Activated CD4-positive, alpha-beta T cell treated with anti-CD3 and anti-CD28 coated beads, Interleukin-2, amount 10 ng/mL, durations not matched to agents 24 days and 14 days (primary cell): ENCODE measurements at regions not wholly inside any gene's neighbourhood (a gene's known extent, or its start where the extent isn't known, plus 50 kb on each side); places are given as distances from the start of the nearest gene placed in this dataset.

Experiments
- DNase-seq: peaks from one replicate; pipeline ENCODE4 v3.0.0; 2022
- H3K27ac Mint-ChIP-seq: one replicate; pipeline ENCODE4 v1.8.0; 2022; ENCODE audit warnings: mild to moderate bottlenecking, mixed read lengths
- H3K27me3 Mint-ChIP-seq: one replicate; pipeline ENCODE4 v1.8.0; 2022; ENCODE audit warnings: mixed read lengths
- H3K36me3 Mint-ChIP-seq: one replicate; pipeline ENCODE4 v1.8.0; 2022; ENCODE audit warnings: low read depth, mild to moderate bottlenecking, mixed read lengths
- H3K4me1 Mint-ChIP-seq: one replicate; pipeline ENCODE4 v1.8.0; 2021; ENCODE audit warnings: mixed read lengths
- H3K4me3 Mint-ChIP-seq: one replicate; pipeline ENCODE4 v1.8.0; 2022; ENCODE audit warnings: mild to moderate bottlenecking, moderate library complexity, mixed read lengths
- H3K9me3 Mint-ChIP-seq: one replicate; pipeline ENCODE4 v1.8.0; 2021; ENCODE audit warnings: mixed read lengths
- intact Hi-C: fragments of 100-400 bp; cut with micrococcal nuclease; formaldehyde crosslinking; loops from one replicate; pipeline ENCODE4 v1.15.1; 2023

DNA sequence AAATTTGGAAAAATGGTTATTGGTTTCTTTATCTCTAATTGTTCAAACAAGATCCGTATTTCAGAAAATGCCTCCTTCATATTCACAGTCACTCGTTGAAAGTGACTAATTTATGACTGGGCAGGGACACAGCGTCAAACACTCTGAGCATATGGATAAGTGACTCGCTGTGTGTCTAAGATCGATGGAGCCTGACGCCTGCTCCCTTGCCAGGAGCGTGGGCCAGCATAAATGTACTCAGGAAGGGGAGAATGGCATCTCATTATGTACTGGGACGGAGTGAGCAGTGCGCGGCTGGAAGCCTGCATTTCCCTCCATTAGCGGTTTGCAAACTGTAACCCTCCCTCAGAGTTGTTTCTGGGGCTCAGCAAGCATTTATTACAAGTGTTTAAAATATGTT lies 79.8 kb upstream of the CAST start:
- no peak for DNase-seq
- no peaks in the 10 kb centered on the region for H3K36me3 Mint-ChIP-seq
- no peak overlapping the region for H3K27ac Mint-ChIP-seq
- H3K27me3 Mint-ChIP-seq = peaks cover 26% of the 10 kb centered on the region
- no peaks in the 10 kb centered on the region for H3K9me3 Mint-ChIP-seq
- peaks cover 4% of the 10 kb centered on the region for H3K4me1 Mint-ChIP-seq
- no peak overlapping the region for H3K4me3 Mint-ChIP-seq
- intact Hi-C loops = no loop called here

DNA sequence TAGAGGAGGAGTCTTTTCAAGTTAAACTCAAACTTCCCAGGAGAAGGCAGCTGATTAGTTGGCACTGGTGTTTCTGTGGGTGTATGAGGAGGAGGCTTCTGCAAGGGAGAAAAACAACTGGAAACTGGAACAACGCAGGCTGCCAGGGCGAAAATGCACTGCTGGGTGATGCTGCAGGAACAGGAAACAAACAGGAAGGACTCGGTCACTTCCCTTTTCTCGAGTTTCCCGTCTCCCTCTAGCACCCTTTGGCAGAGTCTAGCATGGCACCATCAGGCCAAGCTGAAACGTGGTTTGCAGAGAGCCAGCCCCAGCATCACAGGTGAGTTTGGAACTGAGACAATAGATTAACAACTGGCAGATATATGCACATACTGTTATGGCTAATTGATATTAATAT lies 77.5 kb upstream of the CAST start:
- Mint-ChIP-seq H3K4me3 (no peak overlapping the region), H3K4me1 (peaks cover 4% of the 10 kb centered on the region), H3K27ac (no peak overlapping the region), H3K36me3 (no peaks in the 10 kb centered on the region), H3K9me3 (no peaks in the 10 kb centered on the region), H3K27me3 (peaks cover 33% of the 10 kb centered on the region)
- no peak for DNase-seq
- intact Hi-C loops = no loop called here

DNA sequence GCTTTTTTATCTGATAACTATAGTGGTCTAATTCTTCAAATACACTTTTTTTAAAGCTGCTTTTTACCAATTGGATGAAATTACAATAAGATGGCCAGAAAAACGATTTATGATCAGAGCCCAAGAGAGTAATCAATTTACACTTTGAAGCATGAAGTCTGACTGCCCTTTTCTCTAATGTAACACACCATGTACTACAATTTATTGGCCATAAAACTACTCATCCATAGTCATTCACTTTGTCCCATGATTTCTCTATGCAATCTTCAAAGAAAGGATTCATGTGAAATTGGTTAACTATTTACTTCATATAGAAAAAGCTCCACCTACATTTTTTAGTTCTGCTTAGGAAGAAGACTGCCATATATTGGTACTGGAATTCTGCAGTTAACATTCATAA lies 73.6 kb upstream of the CAST start:
- intact Hi-C loops = no loop called here
- no peak overlapping the region for H3K4me3 Mint-ChIP-seq
- H3K36me3 Mint-ChIP-seq = no peaks in the 10 kb centered on the region
- no peak for DNase-seq
- H3K27me3 Mint-ChIP-seq = peaks cover 51% of the 10 kb centered on the region
- no peaks in the 10 kb centered on the region for H3K9me3 Mint-ChIP-seq
- no peak overlapping the region for H3K27ac Mint-ChIP-seq
- H3K4me1 Mint-ChIP-seq = peaks cover 4% of the 10 kb centered on the region

DNA sequence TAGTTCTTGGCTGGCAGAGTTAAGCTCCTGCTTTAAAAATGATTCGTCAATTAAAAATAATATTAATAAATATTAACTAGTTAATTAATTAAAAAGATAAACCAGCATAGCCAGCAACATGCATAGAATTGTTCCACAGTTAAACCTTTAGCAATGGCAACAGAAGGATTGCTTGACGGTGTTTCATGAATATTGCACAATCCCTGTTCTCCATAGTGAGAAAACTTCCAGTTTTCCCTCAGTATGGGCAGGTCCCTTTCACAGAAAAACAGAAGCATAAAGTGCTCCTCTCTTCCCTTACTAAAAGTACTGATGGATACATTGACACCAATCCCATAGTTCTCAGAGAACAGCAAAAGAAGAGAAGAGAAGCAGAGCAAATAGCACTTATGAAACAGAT lies 71.4 kb upstream of the CAST start:
- H3K27ac Mint-ChIP-seq = no peak overlapping the region
- no peaks in the 10 kb centered on the region for H3K9me3 Mint-ChIP-seq
- H3K36me3 Mint-ChIP-seq = no peaks in the 10 kb centered on the region
- intact Hi-C loops = loop anchor here (10.0 kb wide), 2 partner anchors 156 to 806 kb away; partner anchors contain the start of gene PCSK1
- no peak overlapping the region for H3K4me3 Mint-ChIP-seq
- peaks cover 53% of the 10 kb centered on the region for H3K27me3 Mint-ChIP-seq
- DNase-seq = no peak
- no peaks in the 10 kb centered on the region for H3K4me1 Mint-ChIP-seq

DNA sequence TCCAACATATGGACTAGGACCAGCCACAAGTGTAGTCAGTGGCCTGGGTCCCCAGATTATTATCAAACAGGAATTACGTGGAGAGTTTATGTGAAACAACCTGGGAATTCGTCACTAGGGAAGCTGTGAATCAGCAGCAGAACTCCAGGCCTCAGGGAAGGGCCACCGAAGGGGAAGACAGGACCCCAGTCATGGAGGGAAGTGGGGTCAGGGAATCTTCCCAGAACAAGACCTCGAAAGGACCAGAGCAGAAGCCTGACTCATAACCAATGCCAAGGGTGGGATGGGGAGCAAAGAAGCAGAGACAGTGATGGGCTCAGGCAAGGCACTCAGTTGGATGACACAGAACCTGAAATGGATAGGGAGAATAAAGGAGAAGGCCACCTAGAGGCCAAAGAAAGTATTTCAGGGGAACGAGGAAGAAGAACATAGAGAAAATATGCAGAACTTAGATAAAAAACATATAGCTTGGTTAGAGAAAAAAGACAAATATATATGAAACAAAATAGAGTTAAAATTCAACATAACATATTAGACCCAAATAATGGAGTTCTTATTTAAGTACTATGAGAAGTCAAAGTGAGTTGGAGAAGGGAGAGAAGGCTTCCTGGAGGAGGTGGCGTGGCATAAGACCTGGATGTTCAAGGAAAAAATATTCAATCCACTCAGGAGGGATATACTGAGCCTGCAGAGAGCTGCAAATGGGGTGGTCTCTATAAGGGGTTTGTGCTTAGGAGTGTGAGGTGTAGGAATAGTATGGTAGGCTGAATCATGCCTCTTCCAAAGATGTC lies 66.7 kb upstream of the CAST start:
- H3K9me3 Mint-ChIP-seq = no peaks in the 10 kb centered on the region
- H3K36me3 Mint-ChIP-seq = no peaks in the 10 kb centered on the region
- H3K27me3 Mint-ChIP-seq = peaks cover 31% of the 10 kb centered on the region
- intact Hi-C loops = loop anchor here (10.0 kb wide), 2 partner anchors 161 to 811 kb away; partner anchors contain the start of gene PCSK1
- peaks cover 8% of the 10 kb centered on the region for H3K4me1 Mint-ChIP-seq
- peak; percentile 69 for DNase-seq
- H3K4me3 Mint-ChIP-seq = no peak overlapping the region
- H3K27ac Mint-ChIP-seq = no peak overlapping the region

DNA sequence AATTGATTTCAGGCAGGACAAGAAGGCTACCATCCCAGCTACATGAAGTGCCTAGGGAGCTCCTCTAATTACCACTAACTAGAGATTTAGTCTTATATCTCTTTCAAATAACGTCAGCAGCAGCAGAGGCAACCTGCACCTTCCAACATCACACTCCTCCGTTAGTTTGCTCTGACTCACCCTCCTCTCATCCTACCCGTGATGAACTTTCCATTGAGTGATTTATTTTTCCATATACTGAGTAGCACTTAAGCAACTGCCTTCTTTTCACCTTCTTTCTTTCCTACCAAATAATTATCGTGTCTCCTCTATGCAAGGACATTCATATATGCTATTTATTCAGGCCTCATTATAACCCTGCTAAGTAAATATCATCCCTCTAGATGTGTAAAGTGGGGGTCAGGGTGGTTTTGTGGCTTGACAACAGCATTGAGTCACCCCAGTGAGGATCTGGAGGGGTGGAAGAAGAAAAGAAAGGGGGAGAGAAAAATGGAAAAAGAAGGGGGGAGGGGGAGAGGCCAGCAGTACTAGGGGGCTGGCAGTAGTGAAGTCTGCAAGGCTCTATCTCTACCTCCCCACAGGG lies 64.6 kb upstream of the CAST start:
- Mint-ChIP-seq H3K9me3 (no peaks in the 10 kb centered on the region), H3K4me3 (no peak overlapping the region), H3K4me1 (peaks cover 8% of the 10 kb centered on the region), H3K27ac (peak overlapping the region; percentile 47), H3K27me3 (peaks cover 24% of the 10 kb centered on the region), H3K36me3 (no peaks in the 10 kb centered on the region)
- DNase-seq = no peak
- intact Hi-C loops = loop anchor here (1.0 to 10.0 kb wide), 3 partner anchors 60 to 813 kb away; partner anchors contain the start of gene PCSK1

DNA sequence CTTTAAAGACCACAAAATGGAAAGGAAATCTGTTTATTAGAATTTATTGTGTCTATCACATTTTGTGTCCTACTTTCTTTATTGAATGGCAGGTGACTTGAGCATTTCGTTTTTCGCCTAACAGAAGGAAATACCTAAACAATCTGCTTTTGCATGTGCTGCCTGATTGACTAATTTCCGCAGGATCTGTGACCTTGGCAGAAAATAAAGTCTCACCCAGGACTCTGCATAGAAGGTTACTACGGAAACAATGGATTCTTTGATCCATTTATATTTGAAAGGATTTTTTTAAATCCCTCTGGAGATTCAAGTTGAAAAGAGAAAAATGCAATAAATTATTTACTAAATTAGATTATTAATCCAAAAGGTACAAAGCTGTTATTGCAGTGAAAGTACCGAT lies 61.0 kb upstream of the CAST start:
- no peaks in the 10 kb centered on the region for H3K36me3 Mint-ChIP-seq
- H3K27ac Mint-ChIP-seq = no peak overlapping the region
- intact Hi-C loops = loop anchor here (1.0 kb wide), 2 partner anchors 257 to 743 kb away; no protein-coding TSS in a partner anchor
- peaks cover 8% of the 10 kb centered on the region for H3K4me1 Mint-ChIP-seq
- no peak overlapping the region for H3K4me3 Mint-ChIP-seq
- no peaks in the 10 kb centered on the region for H3K9me3 Mint-ChIP-seq
- peaks cover 15% of the 10 kb centered on the region for H3K27me3 Mint-ChIP-seq
- DNase-seq = no peak

DNA sequence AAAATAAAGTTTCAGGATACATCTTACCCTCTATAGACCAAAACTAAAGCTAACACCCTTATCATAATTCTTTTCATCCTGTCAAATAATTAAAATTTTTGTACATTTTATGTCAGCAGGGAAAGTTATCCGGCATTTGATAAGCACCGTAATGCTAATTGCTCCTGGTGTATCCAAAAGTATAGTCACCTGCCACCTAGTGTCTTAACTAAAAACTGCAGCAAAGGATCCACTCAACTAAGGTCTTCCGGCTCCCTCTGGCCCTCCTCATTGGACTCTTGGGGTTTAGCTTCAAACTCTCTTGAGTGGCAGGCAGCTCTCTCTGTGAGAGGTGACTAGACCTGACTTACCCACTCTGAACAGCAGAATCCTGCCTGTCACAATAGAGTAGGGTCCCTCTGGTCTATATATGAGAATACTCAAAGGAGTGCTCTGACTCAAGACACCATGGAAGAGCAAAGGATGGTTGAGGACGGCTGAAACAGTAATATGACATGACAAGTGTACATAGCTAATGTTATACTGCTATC lies 60.4 kb upstream of the CAST start:
- H3K4me1 Mint-ChIP-seq = peaks cover 8% of the 10 kb centered on the region
- H3K27ac Mint-ChIP-seq = no peak overlapping the region
- peak; percentile 89 for DNase-seq
- H3K27me3 Mint-ChIP-seq = peaks cover 15% of the 10 kb centered on the region
- no peak overlapping the region for H3K4me3 Mint-ChIP-seq
- H3K36me3 Mint-ChIP-seq = no peaks in the 10 kb centered on the region
- H3K9me3 Mint-ChIP-seq = no peaks in the 10 kb centered on the region
- intact Hi-C loops = loop anchor here (1.0 kb wide), 2 partner anchors 257 to 743 kb away; no protein-coding TSS in a partner anchor

DNA sequence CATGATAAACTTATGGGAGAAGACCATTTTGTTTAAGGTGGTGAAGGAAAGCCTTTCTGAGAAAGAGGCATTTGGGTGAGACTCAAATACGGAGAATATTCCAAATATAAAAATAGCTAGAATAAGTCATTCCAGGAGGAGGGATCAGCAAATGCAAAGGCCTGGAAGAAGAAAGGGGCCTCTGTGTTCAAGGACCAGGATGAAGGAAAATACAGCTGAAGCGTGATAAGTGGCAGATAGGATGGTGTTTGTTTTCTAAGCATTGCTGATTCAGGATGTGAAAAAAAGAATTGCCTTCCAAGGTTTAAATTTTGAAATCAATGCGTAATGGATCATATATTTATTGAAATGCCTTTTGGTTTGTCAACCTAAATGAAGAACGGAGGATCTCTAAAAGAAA lies 59.4 kb upstream of the CAST start:
- Mint-ChIP-seq H3K36me3 (no peaks in the 10 kb centered on the region), H3K4me3 (no peak overlapping the region), H3K27me3 (peaks cover 18% of the 10 kb centered on the region), H3K4me1 (peaks cover under 1% of the 10 kb centered on the region), H3K27ac (no peak overlapping the region), H3K9me3 (no peaks in the 10 kb centered on the region)
- DNase-seq = no peak
- intact Hi-C loops = no loop called here

DNA sequence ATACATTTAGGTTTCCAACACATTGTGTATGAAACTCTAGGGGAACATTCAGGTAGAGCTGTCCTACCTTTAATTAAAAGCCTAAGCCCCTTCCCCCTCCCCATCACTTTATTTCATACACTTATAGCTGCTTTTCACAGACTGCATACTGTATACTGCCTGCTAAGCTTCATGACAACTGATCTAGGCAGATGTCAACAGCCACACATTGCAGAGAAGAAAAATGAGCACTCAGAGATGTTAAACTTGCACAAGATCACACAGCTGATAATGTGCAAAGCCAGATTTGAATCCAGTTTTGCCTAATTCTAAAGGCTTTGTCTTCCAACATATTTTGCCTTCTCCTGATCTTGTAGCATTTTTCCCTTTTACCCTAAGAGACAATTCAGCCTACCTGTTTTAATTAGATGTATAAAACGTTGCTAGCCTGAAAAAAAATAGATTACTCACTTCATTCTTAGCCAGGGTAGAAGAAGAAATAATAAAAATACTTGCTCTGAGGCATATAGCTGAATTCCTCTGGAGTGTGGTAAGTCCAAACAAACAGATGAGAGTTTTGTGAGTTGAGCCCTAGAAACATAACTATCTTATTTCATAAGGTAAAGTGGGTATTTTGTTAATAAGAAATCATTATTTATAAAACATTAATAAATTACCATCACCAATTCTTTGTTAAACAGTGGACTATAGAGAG lies 56.9 kb upstream of the CAST start:
- intact Hi-C loops = no loop called here
- Mint-ChIP-seq H3K9me3 (no peaks in the 10 kb centered on the region), H3K4me1 (no peaks in the 10 kb centered on the region), H3K27me3 (peaks cover 34% of the 10 kb centered on the region), H3K4me3 (no peak overlapping the region), H3K36me3 (no peaks in the 10 kb centered on the region), H3K27ac (no peak overlapping the region)
- DNase-seq = no peak

DNA sequence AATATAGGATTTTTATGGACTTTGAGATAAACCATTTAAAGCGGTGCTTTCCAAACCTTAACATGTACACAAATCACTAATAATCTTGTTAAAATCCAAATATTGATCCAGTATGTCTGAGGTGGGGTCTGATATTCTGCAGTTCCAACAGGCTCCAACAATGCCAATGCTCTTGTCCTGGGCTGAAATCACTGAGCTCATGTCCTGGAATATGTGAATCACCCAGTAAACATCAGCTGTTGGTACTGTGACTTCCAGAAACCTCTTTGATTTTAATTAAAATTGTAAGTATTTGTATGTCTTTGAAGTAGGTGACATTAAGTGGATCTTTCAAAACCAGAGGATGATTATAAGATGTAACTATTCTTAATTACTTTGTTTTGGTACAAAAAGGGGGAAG lies 52.8 kb upstream of the CAST start:
- no peaks in the 10 kb centered on the region for H3K36me3 Mint-ChIP-seq
- peaks cover 5% of the 10 kb centered on the region for H3K4me1 Mint-ChIP-seq
- H3K27me3 Mint-ChIP-seq = peaks cover 58% of the 10 kb centered on the region
- H3K4me3 Mint-ChIP-seq = no peak overlapping the region
- H3K9me3 Mint-ChIP-seq = no peaks in the 10 kb centered on the region
- no peak overlapping the region for H3K27ac Mint-ChIP-seq
- DNase-seq = no peak
- intact Hi-C loops = no loop called here

DNA sequence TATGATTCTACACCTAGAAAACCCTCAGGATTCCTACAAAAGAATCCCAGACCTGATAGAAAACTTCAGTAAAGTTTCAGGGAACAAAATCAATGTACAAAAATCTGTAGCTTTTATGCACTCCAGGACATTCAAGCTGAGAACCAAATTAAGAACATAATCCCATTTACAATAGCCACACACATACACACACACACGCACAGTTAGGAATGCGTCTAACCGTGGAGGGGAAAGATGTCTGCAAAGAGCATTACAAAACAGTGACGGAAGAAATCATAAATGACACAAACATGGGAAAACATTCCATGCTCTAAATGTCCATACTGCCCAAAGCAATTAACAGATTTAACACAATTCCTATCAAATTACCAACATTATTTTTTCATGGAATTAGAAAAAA lies 51.4 kb upstream of the CAST start:
- Mint-ChIP-seq H3K27ac (no peak overlapping the region), H3K36me3 (no peaks in the 10 kb centered on the region), H3K9me3 (no peaks in the 10 kb centered on the region), H3K4me1 (peaks cover 6% of the 10 kb centered on the region), H3K4me3 (no peak overlapping the region), H3K27me3 (peaks cover 57% of the 10 kb centered on the region)
- no peak for DNase-seq
- intact Hi-C loops = loop anchor here (5.0 kb wide), 2 partner anchors 42 to 552 kb away; no protein-coding TSS in a partner anchor

DNA sequence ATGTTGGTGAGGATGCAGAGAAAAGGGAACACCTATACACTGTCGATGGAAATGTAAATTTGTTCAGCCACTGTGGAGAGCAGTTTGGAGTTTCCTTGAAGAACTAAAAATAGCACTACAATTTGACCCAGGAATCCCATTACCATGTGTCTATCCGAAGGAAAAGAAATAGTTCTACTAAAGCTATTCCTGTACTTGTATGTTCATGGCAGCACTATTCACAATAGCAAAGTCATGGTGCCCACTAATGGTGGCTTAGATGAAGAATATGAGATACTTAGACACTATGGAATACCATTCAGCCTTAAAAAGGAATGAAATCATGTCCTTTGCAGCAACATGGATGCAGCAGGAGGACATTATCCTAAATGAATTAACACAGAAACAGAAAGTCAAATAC lies 50.2 kb upstream of the CAST start:
- Mint-ChIP-seq H3K27me3 (peaks cover 61% of the 10 kb centered on the region), H3K4me3 (no peak overlapping the region), H3K27ac (no peak overlapping the region), H3K4me1 (peaks cover 6% of the 10 kb centered on the region), H3K9me3 (no peaks in the 10 kb centered on the region), H3K36me3 (no peaks in the 10 kb centered on the region)
- intact Hi-C loops = loop anchor here (5.0 kb wide), 2 partner anchors 40 to 550 kb away; no protein-coding TSS in a partner anchor
- no peak for DNase-seq
